ENCODE measurements at regions not wholly inside any gene's neighbourhood (a gene's known extent, or its start where the extent isn't known, plus 50 kb on each side); places are given as distances from the start of the nearest gene placed in this dataset.
"Not testable (repeated sequence)": the region's sequence is repeated elsewhere in the genome, so short reads cannot be mapped to it uniquely, and the experiment has no call there.

GRCh38 chr1:65564493-65564892 lies 144.0 kb downstream of the LEPR start:
- Histone ChIP-seq H3K36me3 (no peaks in the 10 kb centered on the region), H3K4me3 (no peak overlapping the region), H3K9me3 (no peaks in the 10 kb centered on the region), H3K27me3 (replicated peaks; ENCODE audit: insufficient read depth) (no peaks in the 10 kb centered on the region), H3K27ac (no peak overlapping the region), H3K4me1 (replicated peaks) (no peaks in the 10 kb centered on the region)
- TF ChIP-seq CTCF (IDR thresholded peaks at IDR 0.05) (no peak), POLR2AphosphoS5 (IDR thresholded peaks at IDR 0.05) (no peak), POLR2A (IDR thresholded peaks at IDR 0.05) (no peak)
- intact Hi-C loops (cut with DNase I): no loop called here
- 64% methylated on average over 2 of the region's 7 CpGs for WGBS
- no peak for DNase-seq (ENCODE audit: low spot score)

- no peaks in the 10 kb centered on the region for H3K36me3 ChIP-seq
- no peak for DNase-seq (ENCODE audit: low spot score)
Measured at GRCh38 chr1:65568285-65568684, 147.8 kb downstream of the LEPR start.

GRCh38 chr1:65572701-65573421 lies 152.4 kb downstream of the LEPR start:
- Histone ChIP-seq H3K36me3 (no peaks in the 10 kb centered on the region), H3K9me3 (no peaks in the 10 kb centered on the region), H3K27ac (no peak overlapping the region), H3K4me1 (replicated peaks) (no peaks in the 10 kb centered on the region), H3K27me3 (replicated peaks; ENCODE audit: insufficient read depth) (no peaks in the 10 kb centered on the region), H3K4me3 (no peak overlapping the region)
- TF ChIP-seq POLR2AphosphoS5 (IDR thresholded peaks at IDR 0.05) (no peak), POLR2A (IDR thresholded peaks at IDR 0.05) (no peak), CTCF (IDR thresholded peaks at IDR 0.05) (no peak)
- 88% methylated on average over 10 of the region's 10 CpGs for WGBS
- no peak for DNase-seq (ENCODE audit: low spot score)
- intact Hi-C loops (cut with DNase I): no loop called here

More at GRCh38 chr1:65568285-65568684, 147.8 kb downstream of the LEPR start:
- Histone ChIP-seq H3K9me3 (no peaks in the 10 kb centered on the region), H3K4me1 (replicated peaks) (no peaks in the 10 kb centered on the region), H3K4me3 (no peak overlapping the region), H3K27me3 (replicated peaks; ENCODE audit: insufficient read depth) (no peaks in the 10 kb centered on the region), H3K27ac (no peak overlapping the region)
- 74% methylated on average over 3 of the region's 3 CpGs for WGBS
- intact Hi-C loops (cut with DNase I): no loop called here
- no peak for TF ChIP-seq CTCF (IDR thresholded peaks at IDR 0.05)
- TF ChIP-seq POLR2AphosphoS5 (IDR thresholded peaks at IDR 0.05): no peak
- no peak for TF ChIP-seq POLR2A (IDR thresholded peaks at IDR 0.05)

GRCh38 chr1:65577278-65577677 lies 156.8 kb downstream of the LEPR start:
- no peak for DNase-seq (ENCODE audit: low spot score)
- H3K4me1 ChIP-seq (replicated peaks): no peaks in the 10 kb centered on the region
- H3K9me3 ChIP-seq: no peaks in the 10 kb centered on the region
- no peak for TF ChIP-seq POLR2A (IDR thresholded peaks at IDR 0.05)
- TF ChIP-seq POLR2AphosphoS5 (IDR thresholded peaks at IDR 0.05): no peak
- TF ChIP-seq CTCF (IDR thresholded peaks at IDR 0.05): no peak
- no peaks in the 10 kb centered on the region for H3K36me3 ChIP-seq
- H3K27me3 ChIP-seq (replicated peaks; ENCODE audit: insufficient read depth): no peaks in the 10 kb centered on the region
- no peak overlapping the region for H3K4me3 ChIP-seq
- intact Hi-C loops (cut with DNase I): no loop called here
- no peak overlapping the region for H3K27ac ChIP-seq
- 80% methylated on average over 4 of the region's 4 CpGs for WGBS

- H3K27me3 ChIP-seq (replicated peaks; ENCODE audit: insufficient read depth); H3K9me3 ChIP-seq; H3K27ac ChIP-seq; H3K4me1 ChIP-seq (replicated peaks); DNase-seq (ENCODE audit: low spot score); intact Hi-C loops (cut with DNase I); H3K4me3 ChIP-seq; H3K36me3 ChIP-seq: not testable (repeated sequence)
- 98% methylated on average over 3 of the region's 3 CpGs for WGBS
Measured at GRCh38 chr1:65577982-65578381, 157.5 kb downstream of the LEPR start.

All from prostate gland (tissue), 2 donors.